ENCODE measurements at regions not wholly inside any gene's neighbourhood (a gene's known extent, or its start where the extent isn't known, plus 50 kb on each side); places are given as distances from the start of the nearest gene placed in this dataset.
"Not testable (repeated sequence)": the region's sequence is repeated elsewhere in the genome, so short reads cannot be mapped to it uniquely, and the experiment has no call there.

DNA sequence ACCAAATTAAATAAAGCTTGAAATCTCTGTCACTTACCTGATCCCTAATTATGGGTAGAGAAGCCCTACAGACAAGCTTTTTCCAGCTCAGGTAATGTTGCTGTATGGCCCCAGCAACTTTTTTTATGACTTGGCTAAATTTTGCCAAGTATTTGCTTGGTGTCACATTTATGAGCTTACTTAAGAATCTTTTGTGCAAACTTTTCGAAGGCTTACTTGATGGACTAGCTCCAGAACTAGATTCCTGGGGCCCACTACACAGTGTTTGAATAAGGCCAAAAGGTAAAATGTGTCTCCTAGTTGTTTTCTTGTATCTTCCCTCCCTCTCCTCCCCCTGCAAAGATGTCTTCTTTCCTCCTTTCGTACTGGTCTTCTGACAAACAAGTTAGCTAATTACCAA lies 257.9 kb downstream of the OSR1 start:
- in situ Hi-C loops (cut with HindIII; ENCODE audit: low sequenced_read_pairs) = no loop called here
- TF ChIP-seq, protein P1, sequence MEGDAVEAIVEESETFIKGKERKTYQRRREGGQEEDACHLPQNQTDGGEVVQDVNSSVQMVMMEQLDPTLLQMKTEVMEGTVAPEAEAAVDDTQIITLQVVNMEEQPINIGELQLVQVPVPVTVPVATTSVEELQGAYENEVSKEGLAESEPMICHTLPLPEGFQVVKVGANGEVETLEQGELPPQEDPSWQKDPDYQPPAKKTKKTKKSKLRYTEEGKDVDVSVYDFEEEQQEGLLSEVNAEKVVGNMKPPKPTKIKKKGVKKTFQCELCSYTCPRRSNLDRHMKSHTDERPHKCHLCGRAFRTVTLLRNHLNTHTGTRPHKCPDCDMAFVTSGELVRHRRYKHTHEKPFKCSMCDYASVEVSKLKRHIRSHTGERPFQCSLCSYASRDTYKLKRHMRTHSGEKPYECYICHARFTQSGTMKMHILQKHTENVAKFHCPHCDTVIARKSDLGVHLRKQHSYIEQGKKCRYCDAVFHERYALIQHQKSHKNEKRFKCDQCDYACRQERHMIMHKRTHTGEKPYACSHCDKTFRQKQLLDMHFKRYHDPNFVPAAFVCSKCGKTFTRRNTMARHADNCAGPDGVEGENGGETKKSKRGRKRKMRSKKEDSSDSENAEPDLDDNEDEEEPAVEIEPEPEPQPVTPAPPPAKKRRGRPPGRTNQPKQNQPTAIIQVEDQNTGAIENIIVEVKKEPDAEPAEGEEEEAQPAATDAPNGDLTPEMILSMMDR (IDR thresholded peaks at IDR 0.05; ENCODE audit: low read depth, low read length, missing control alignments) = no peak
- DNase-seq (ENCODE audit: low read depth) = no peak
- no peak overlapping the region for H3K4me3 ChIP-seq (ENCODE audit: low read depth, low read length)

DNA sequence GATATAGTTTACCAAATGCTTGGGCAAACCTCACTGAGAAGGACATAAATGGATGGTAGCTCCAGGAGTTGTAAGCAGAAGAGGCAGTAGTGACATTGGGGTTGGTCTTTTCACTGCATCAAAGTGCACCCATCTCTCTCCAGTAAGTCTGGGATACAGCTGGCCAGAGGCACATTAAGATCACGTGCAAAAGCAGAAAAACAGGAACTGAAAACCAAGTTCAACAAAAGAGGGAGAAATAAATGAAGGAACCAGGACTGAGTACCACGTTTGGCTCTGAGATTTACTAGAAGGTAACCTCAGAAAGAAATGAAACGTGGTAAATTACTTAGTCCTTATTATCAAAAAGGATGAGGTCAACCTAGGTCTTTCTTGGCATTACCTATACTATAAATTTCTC lies 259.2 kb downstream of the OSR1 start:
- in situ Hi-C loops (cut with HindIII; ENCODE audit: low sequenced_read_pairs) = no loop called here
- no peak for DNase-seq (ENCODE audit: low read depth)
- H3K4me3 ChIP-seq (ENCODE audit: low read depth, low read length) = no peak overlapping the region
- TF ChIP-seq, protein P1 (IDR thresholded peaks at IDR 0.05; ENCODE audit: low read depth, low read length, missing control alignments) = no peak

DNA sequence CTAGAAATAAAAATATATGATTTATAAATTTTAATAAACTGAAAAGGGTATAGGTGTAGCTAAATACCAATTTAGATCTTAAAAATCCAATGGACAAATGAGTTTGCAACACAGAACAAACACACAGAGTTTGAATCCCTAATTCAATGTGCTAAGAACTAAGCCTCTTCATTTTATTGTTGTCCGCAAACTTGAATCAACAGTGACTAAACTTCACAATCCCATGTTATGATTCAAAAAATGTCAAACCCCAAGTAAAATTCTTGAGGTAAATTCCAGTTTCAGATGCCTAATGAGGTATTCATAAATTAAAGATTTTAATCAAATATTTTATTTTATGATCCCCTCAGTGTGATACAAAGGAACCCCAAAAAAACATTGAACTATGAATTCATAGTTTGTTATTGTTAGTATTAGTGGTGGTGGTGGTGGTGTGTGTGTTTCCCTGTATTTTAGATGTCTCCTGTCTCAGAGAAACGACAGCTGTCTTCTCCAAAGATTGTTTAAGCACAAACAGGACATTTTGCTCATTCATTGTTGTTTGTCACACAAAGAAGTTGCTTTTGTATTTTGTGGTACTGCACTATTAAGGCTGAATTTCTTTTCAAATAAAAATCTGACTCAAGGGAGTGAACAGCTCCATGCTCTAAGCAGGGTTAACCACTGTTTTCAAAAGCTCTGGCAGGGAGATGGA lies 259.8 kb downstream of the OSR1 start:
- in situ Hi-C loops (cut with HindIII; ENCODE audit: low sequenced_read_pairs) = no loop called here
- TF ChIP-seq, protein P1 (IDR thresholded peaks at IDR 0.05; ENCODE audit: low read depth, low read length, missing control alignments) = no peak
- no peak for DNase-seq (ENCODE audit: low read depth)
- H3K4me3 ChIP-seq (ENCODE audit: low read depth, low read length) = no peak overlapping the region

DNA sequence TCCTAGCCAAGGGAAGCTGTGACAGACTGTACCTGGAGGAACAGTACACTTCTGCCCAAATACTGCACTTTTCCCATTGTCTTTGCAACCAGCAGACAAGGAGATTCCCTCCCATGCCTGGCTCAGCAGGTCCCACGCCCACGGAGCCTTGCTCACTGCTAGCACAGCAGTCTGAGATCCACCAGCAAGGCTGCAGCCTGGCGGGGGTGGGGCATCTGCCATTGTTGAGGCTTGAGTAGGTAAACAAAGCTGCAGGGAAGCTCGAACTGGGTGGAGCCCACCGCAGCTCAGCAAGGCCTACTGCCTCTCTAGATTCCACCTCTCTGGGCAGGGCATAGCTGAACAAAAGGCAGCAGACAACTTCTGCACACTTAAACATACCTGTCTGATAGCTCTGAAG lies 268.9 kb downstream of the OSR1 start:
- in situ Hi-C loops (cut with HindIII; ENCODE audit: low sequenced_read_pairs); H3K4me3 ChIP-seq (ENCODE audit: low read depth, low read length); DNase-seq (ENCODE audit: low read depth): not testable (repeated sequence)

DNA sequence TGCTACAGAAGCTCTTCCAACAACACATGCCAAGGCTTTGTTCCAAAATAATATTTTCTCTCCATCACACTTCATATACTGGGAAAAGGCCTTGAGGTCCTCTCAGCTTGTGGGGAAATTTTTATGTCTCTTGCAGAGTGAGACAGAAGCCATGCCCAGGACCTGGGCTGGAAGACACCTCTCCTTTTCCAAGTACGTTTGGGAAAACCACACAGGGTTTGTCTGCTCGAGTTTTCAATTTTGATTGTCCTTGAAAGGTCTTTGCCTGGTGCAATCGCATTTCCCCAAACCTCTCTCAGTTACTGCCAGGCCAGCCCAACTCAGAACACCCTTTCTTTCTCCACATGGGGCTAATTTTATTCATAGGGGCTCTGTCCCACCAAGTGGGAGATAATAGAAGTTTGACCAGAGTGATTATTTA lies 272.2 kb downstream of the OSR1 start:
- in situ Hi-C loops (cut with HindIII; ENCODE audit: low sequenced_read_pairs) = no loop called here
- TF ChIP-seq, protein P1 (IDR thresholded peaks at IDR 0.05; ENCODE audit: low read depth, low read length, missing control alignments) = no peak
- H3K4me3 ChIP-seq (ENCODE audit: low read depth, low read length) = no peak overlapping the region
- no peak for DNase-seq (ENCODE audit: low read depth)

DNA sequence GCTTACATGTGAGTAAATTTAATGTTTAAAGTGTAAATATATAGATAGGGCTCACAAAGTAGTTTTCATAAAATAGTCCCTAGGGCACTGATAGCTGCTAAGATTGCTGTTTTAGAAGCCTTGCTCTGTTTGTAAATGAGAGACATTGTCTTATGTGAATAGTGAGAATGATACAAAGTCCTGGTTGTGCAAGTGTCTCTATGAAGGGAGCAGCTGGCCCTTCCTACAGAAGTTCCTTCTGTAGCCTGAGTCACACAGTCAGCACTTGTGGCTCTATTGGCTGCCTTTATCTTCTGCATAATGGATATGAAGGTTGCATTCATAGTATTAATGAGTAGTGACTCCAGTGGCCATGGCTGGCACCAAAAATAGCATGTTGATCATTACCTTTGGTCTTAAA lies 279.7 kb downstream of the OSR1 start:
- TF ChIP-seq, protein P1 (IDR thresholded peaks at IDR 0.05; ENCODE audit: low read depth, low read length, missing control alignments) = no peak
- DNase-seq (ENCODE audit: low read depth) = no peak
- H3K4me3 ChIP-seq (ENCODE audit: low read depth, low read length) = no peak overlapping the region
- in situ Hi-C loops (cut with HindIII; ENCODE audit: low sequenced_read_pairs) = no loop called here

DNA sequence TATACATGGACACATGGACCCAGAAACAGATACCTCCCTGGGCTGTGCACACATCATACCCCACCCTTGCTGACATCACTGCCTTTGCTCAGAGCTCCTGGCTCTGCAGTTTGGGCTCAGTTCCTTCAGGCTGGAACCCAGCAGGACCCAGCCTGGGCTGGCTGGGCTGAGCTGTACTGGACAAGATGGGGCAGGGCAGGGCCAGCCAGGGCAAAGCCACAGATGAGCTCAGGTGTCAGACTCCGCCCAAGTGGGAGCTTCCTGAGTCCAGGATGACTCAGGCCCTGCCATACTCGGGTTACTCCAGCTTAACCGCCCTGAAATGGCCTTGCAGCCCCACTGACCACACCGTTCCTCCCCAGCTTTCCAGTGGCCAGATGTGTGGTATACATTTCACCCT lies 284.9 kb downstream of the OSR1 start:
- H3K4me3 ChIP-seq (ENCODE audit: low read depth, low read length) = no peak overlapping the region
- DNase-seq (ENCODE audit: low read depth) = peak; percentile 22
- in situ Hi-C loops (cut with HindIII; ENCODE audit: low sequenced_read_pairs) = no loop called here
- TF ChIP-seq, protein P1 (IDR thresholded peaks at IDR 0.05; ENCODE audit: low read depth, low read length, missing control alignments) = no peak

Data from astrocyte of the cerebellum (primary cell).